ENCODE measurements at regions not wholly inside any gene's neighbourhood (a gene's known extent, or its start where the extent isn't known, plus 50 kb on each side); places are given as distances from the start of the nearest gene placed in this dataset.

DNA sequence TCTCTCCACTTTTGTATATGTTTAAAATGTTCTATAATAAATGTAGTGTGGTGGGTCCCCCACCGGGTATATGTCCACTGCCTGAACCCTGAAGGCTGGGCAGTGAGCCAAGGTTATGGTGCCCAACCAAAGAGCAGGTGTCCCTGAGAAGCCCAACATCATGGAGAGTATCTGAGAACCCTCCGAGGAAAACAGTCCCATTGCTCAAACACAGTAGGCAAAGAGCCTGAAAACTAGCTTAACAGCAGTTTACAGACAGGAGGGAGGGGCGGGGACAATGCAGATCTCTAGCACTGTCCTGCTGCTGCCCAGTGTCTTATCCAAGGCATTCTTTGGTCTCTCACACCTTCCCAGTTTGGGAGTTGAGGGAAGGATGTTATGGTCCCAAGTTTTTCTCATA lies 91.0 kb downstream of the TMPRSS5 start:
- ATAC-seq (ENCODE audit: low read depth): no peak
- ChIA-PET POLR2A (ENCODE audit: unreplicated experiment) (no interaction called here), CTCF (no interaction called here)
- H3K4me1 ChIP-seq (ENCODE audit: control insufficient read depth, insufficient read depth, low read length): no peaks in the 10 kb centered on the region
- H3K56ac ChIP-seq (ENCODE audit: extremely low read depth, insufficient read depth, low read length): no peak overlapping the region
- H4K20me1 ChIP-seq (ENCODE audit: insufficient read depth, low read length): no peaks in the 10 kb centered on the region
- H2BK5ac ChIP-seq (ENCODE audit: low read depth, low read length, poor library complexity, severe bottlenecking): no peak overlapping the region
- H3K27ac ChIP-seq (ENCODE audit: insufficient read depth, low read length): no peak overlapping the region
- intact Hi-C loops (cut with micrococcal nuclease) (no loop called here), dilution Hi-C loops (cut with HindIII; ENCODE audit: low sequenced_read_pairs, unreplicated experiment) (no loop called here), in situ Hi-C loops (cut with MboI; ENCODE audit: low sequenced_read_pairs) (no loop called here)
- H2BK20ac ChIP-seq (ENCODE audit: low read depth, low read length): no peak overlapping the region
- no peaks in the 10 kb centered on the region for H3K79me1 ChIP-seq (ENCODE audit: low read depth in 1 of 2, low read length in 2 of 2)
- H3K9ac ChIP-seq (ENCODE audit: low read depth, low read length): no peak overlapping the region
- H3K4me2 ChIP-seq (ENCODE audit: low read depth, low read length): no peak overlapping the region
- H2AK5ac ChIP-seq (ENCODE audit: low read depth, low read length): no peak overlapping the region
- H3K23ac ChIP-seq (ENCODE audit: low read depth, low read length): no peak overlapping the region
- H4K91ac ChIP-seq (ENCODE audit: insufficient read depth, low read depth, low read length): no peak overlapping the region
- no peak overlapping the region for H4K8ac ChIP-seq (ENCODE audit: low read depth in 2 of 2, low read length in 2 of 2)
- H3K4me3 ChIP-seq (ENCODE audit: insufficient read depth, low read depth, low read length): no peak overlapping the region
- DNase-seq: no peak
- H3K9me3 ChIP-seq (ENCODE audit: control insufficient read depth, insufficient read depth, low read length): no peaks in the 10 kb centered on the region
- no peak overlapping the region for H2BK120ac ChIP-seq (ENCODE audit: low read depth, low read length)
- no peaks in the 10 kb centered on the region for H3K36me3 ChIP-seq (ENCODE audit: control insufficient read depth, insufficient read depth, low read length)
- H3K27me3 ChIP-seq (ENCODE audit: control insufficient read depth, insufficient read depth, low read length): no peaks in the 10 kb centered on the region
- no peak overlapping the region for H3K18ac ChIP-seq (ENCODE audit: low read depth, low read length)
- H2BK15ac ChIP-seq (ENCODE audit: low read depth, low read length): no peak overlapping the region
- H2AK9ac ChIP-seq (replicated peaks; ENCODE audit: low read depth, low read length, poor library complexity): no peak overlapping the region
- TF ChIP-seq FOS (IDR thresholded peaks at IDR 0.05; ENCODE audit: low read depth, low read length) (no peak), NFE2L2 (IDR thresholded peaks at IDR 0.05; ENCODE audit: low read depth, low read length) (no peak), MXI1 (IDR thresholded peaks at IDR 0.05; ENCODE audit: borderline replicate concordance, low read depth, low read length) (no peak), CHD1 (IDR thresholded peaks at IDR 0.05; ENCODE audit: low read depth, low read length) (no peak), SMC3 (IDR thresholded peaks at IDR 0.05; ENCODE audit: low read depth, low read length) (no peak), MAZ (IDR thresholded peaks at IDR 0.05; ENCODE audit: borderline replicate concordance, low read depth, low read length) (no peak), RCOR1 (IDR thresholded peaks at IDR 0.05; ENCODE audit: insufficient replicate concordance, low read length) (no peak), POLR2A (IDR thresholded peaks at IDR 0.05; ENCODE audit: low read depth, low read length) (no peak), BHLHE40 (IDR thresholded peaks at IDR 0.05; ENCODE audit: low read depth, low read length) (no peak), RFX5 (IDR thresholded peaks at IDR 0.05; ENCODE audit: low read depth, low read length) (no peak)
- TF ChIP-seq, protein P1, sequence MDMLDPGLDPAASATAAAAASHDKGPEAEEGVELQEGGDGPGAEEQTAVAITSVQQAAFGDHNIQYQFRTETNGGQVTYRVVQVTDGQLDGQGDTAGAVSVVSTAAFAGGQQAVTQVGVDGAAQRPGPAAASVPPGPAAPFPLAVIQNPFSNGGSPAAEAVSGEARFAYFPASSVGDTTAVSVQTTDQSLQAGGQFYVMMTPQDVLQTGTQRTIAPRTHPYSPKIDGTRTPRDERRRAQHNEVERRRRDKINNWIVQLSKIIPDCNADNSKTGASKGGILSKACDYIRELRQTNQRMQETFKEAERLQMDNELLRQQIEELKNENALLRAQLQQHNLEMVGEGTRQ (IDR thresholded peaks at IDR 0.05; ENCODE audit: low read depth, low read length): no peak
- TF ChIP-seq, protein P2, sequence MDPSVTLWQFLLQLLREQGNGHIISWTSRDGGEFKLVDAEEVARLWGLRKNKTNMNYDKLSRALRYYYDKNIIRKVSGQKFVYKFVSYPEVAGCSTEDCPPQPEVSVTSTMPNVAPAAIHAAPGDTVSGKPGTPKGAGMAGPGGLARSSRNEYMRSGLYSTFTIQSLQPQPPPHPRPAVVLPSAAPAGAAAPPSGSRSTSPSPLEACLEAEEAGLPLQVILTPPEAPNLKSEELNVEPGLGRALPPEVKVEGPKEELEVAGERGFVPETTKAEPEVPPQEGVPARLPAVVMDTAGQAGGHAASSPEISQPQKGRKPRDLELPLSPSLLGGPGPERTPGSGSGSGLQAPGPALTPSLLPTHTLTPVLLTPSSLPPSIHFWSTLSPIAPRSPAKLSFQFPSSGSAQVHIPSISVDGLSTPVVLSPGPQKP (IDR thresholded peaks at IDR 0.05; ENCODE audit: borderline replicate concordance, low read depth, low read length): no peak
- H3K9me1 ChIP-seq (ENCODE audit: insufficient read depth, low read length): no peaks in the 10 kb centered on the region
- WGBS, 2 experiments (ENCODE audit: extremely low coverage in 2 of 2, insufficient read length in 1 of 2): 0% methylated on average over 1 of the region's 3 CpGs; no CpG with 5 or more reads in 1 of the 2 experiments
- no peak overlapping the region for H4K5ac ChIP-seq (ENCODE audit: low read depth, low read length)
- no TSS peak for BruUV-seq (replicated peaks)
- no peak overlapping the region for H2AFZ ChIP-seq (replicated peaks; ENCODE audit: low read length, poor library complexity)
- no peak overlapping the region for H3K14ac ChIP-seq (replicated peaks; ENCODE audit: low read depth, low read length)
- H3K4ac ChIP-seq (ENCODE audit: low read depth, low read length): no peak overlapping the region

Measured in IMR-90 (cell line).